Kidney (tissue), 13 donors: ENCODE measurements at regions not wholly inside any gene's neighbourhood (a gene's known extent, or its start where the extent isn't known, plus 50 kb on each side); places are given as distances from the start of the nearest gene placed in this dataset.

Source experiments
- DNase-seq, 5 donors: peaks; one replicate each; pipeline ENCODE4 v3.0.0-alpha.2; 2013 to 2020
- FAIRE-seq: peaks from 2 replicates; lab custom pipeline; 2012; peaks lifted over from hg19 to GRCh38; lab: Jason Lieb, UNC
- H3K27ac ChIP-seq, 2 donors: one replicate each; pipeline ENCODE4 v1.7.0; 2013; ENCODE audit warnings: low read depth in 2 of 2, low read length in 2 of 2, inconsistent platforms in 1 of 2
- H3K27me3 ChIP-seq: one replicate; pipeline ENCODE4 v1.7.1; 2013; ENCODE audit warnings: low read length, inconsistent platforms; ENCODE audit not compliant: control insufficient read depth, insufficient read depth
- H3K36me3 ChIP-seq, 3 donors: one replicate each; pipeline versions ENCODE4 v1.7.0 to v1.7.1; 2013; ENCODE audit warnings: low read length in 3 of 3, control low read depth in 1 of 3, inconsistent platforms in 1 of 3; ENCODE audit not compliant: insufficient read depth in 3 of 3, control insufficient read depth in 2 of 3
- H3K4me1 ChIP-seq, 3 donors: one replicate each; pipeline versions ENCODE4 v1.7.0 to v1.7.1; 2013; ENCODE audit warnings: low read length in 3 of 3, inconsistent platforms in 1 of 3, low read depth in 1 of 3; ENCODE audit not compliant: control insufficient read depth in 2 of 3, insufficient read depth in 2 of 3
- H3K4me3 ChIP-seq, 3 donors: one replicate each; pipeline versions ENCODE4 v1.7.0 to v1.8.1; 2013; ENCODE audit warnings: low read length in 3 of 3, control low read depth in 1 of 3, inconsistent platforms in 1 of 3
- H3K9ac ChIP-seq, 3 donors: one replicate each; pipeline versions ENCODE4 v1.7.0 to v1.7.1; 2013; ENCODE audit warnings: low read length in 3 of 3, control low read depth in 1 of 3, inconsistent platforms in 1 of 3
- H3K9me3 ChIP-seq, 3 donors: one replicate each; pipeline versions ENCODE4 v1.7.0 to v1.7.1; 2013; ENCODE audit warnings: low read length in 3 of 3, control low read depth in 1 of 3, inconsistent platforms in 1 of 3; ENCODE audit not compliant: control insufficient read depth in 2 of 3, insufficient read depth in 1 of 3
- intact Hi-C: fragments of 100-400 bp; cut with DNase I; formaldehyde crosslinking; loops from one replicate; pipeline ENCODE4 v1.11.1; 2022
- TF ChIP-seq, protein P1 (sequence below): IDR thresholded peaks from 3 replicates; pipeline ENCODE4 v1.5.1; 2012; ENCODE audit warnings: mild to moderate bottlenecking, moderate library complexity, borderline replicate concordance; ENCODE audit not compliant: insufficient read depth; ENCODE audit errors: extremely low read depth
- donor health status: control.
- donor health status: control.
- donor health status: control.
- donor health status: control.
- donor health status: control.
- donor health status: DM: yes; HTN: yes; CAD: no.
- donor health status: Normal renal cell carcinoma (clear cell type).

GRCh38 chr6:71371559-71371958 lies 82.9 kb downstream of the OGFRL1 start:
- Histone ChIP-seq H3K4me3 (no peak overlapping the region), H3K9me3 (no peaks in the 10 kb centered on the region), H3K9ac (no peak overlapping the region), H3K36me3 (peaks cover 9 to 21% (median 12%) of the 10 kb centered on the region in 3 donors), H3K27me3 (no peaks in the 10 kb centered on the region), H3K4me1 (peaks cover 0 to 8% (median 8%) of the 10 kb centered on the region in 3 donors), H3K27ac (no peak overlapping the region)
- TF ChIP-seq, protein P1, sequence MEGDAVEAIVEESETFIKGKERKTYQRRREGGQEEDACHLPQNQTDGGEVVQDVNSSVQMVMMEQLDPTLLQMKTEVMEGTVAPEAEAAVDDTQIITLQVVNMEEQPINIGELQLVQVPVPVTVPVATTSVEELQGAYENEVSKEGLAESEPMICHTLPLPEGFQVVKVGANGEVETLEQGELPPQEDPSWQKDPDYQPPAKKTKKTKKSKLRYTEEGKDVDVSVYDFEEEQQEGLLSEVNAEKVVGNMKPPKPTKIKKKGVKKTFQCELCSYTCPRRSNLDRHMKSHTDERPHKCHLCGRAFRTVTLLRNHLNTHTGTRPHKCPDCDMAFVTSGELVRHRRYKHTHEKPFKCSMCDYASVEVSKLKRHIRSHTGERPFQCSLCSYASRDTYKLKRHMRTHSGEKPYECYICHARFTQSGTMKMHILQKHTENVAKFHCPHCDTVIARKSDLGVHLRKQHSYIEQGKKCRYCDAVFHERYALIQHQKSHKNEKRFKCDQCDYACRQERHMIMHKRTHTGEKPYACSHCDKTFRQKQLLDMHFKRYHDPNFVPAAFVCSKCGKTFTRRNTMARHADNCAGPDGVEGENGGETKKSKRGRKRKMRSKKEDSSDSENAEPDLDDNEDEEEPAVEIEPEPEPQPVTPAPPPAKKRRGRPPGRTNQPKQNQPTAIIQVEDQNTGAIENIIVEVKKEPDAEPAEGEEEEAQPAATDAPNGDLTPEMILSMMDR, result no peak
- no peak for FAIRE-seq
- DNase-seq, result no peak
- intact Hi-C loops, result no loop called here

DNA sequence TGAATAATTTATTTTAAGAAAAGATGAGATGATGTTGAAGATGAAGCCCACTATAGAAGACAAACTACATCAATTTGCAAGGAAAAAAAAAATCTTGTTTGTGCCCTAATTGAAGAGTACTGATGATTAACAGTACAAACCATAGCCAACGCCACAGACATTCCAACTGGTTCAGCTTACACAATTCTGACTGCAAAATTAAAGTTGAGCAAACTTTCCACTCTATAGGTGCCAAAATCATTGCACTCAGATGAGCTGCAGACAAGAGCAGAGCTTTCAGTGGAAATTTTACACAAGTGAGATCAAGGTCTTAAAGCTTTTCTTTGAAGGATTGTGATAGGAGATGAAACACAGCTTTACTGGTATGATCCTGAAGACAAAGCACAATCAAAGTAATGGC lies 85.3 kb downstream of the OGFRL1 start:
- Histone ChIP-seq H3K4me3 (no peak overlapping the region), H3K27ac (no peak overlapping the region)
- TF ChIP-seq, protein P1, result no peak

GRCh38 chr6:71375676-71376075 lies 87.1 kb downstream of the OGFRL1 start:
- DNase-seq, result no peak
- Histone ChIP-seq H3K4me1 (peaks cover 2 to 24% (median 19%) of the 10 kb centered on the region in 3 donors), H3K27me3 (no peaks in the 10 kb centered on the region), H3K27ac (peak overlapping the region; percentile 7 to 23), H3K36me3 (peaks cover 14 to 33% (median 16%) of the 10 kb centered on the region in 3 donors), H3K9ac (no peak overlapping the region), H3K9me3 (no peaks in the 10 kb centered on the region), H3K4me3 (no peak overlapping the region)
- no peak for FAIRE-seq
- intact Hi-C loops, result no loop called here
- TF ChIP-seq, protein P1, result no peak

More for the DNA sequence above, 85.3 kb downstream of the OGFRL1 start:
- FAIRE-seq (no peak), DNase-seq (no peak)
- no peaks in the 10 kb centered on the region for H3K27me3 ChIP-seq
- H3K36me3 ChIP-seq, result peaks cover 14 to 25% (median 17%) of the 10 kb centered on the region in 3 donors
- H3K4me1 ChIP-seq, result peaks cover 2 to 22% (median 17%) of the 10 kb centered on the region in 3 donors
- H3K9ac ChIP-seq, result no peak overlapping the region
- intact Hi-C loops, result no loop called here
- H3K9me3 ChIP-seq, result no peaks in the 10 kb centered on the region

- Histone ChIP-seq H3K36me3 (peaks cover 10 to 26% (median 14%) of the 10 kb centered on the region in 3 donors), H3K4me3 (no peak overlapping the region), H3K9ac (peak overlapping the region in 1 of 3 donors; percentile 8), H3K27me3 (no peaks in the 10 kb centered on the region), H3K4me1 (peaks cover 2 to 24% (median 19%) of the 10 kb centered on the region in 3 donors), H3K27ac (peak overlapping the region in 1 of 2 donors; percentile 23), H3K9me3 (no peaks in the 10 kb centered on the region)
- DNase-seq (no peak), FAIRE-seq (no peak)
- TF ChIP-seq, protein P1, result no peak
- intact Hi-C loops, result no loop called here
Observed at GRCh38 chr6:71376830-71377229, 88.2 kb downstream of the OGFRL1 start.
